Islet of Langerhans (tissue), 1 donor: ENCODE measurements at regions not wholly inside any gene's neighbourhood (a gene's known extent, or its start where the extent isn't known, plus 50 kb on each side); places are given as distances from the start of the nearest gene placed in this dataset.
A peak's percentile ranks its signal among the peaks of the same experiment; 100 is the strongest.

Experiments used
- FAIRE-seq: peaks from one replicate; lab custom pipeline; 2011; peaks lifted over from hg19 to GRCh38; lab: Jason Lieb, UNC

DNA sequence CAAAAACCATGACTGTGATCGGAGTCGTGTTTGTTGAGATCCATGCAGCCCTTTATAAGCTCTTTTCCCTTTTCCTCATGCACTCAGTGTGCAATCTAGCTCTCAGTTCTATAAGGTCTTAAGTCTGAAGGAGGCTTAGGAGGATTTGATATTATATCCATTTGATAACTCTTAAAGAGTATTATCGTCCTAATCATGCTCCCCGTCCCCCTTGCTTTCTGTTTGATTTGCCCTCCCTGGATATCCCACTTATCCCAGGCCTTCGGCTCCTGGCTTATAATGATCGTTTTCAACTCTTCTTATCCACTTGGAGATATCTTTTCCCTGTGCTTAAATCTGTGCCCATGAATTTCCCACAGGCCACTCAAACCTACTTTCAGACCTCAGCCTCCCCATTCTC, 1917.7 kb upstream of the PIK3C3 start:
- FAIRE-seq, result no peak

DNA sequence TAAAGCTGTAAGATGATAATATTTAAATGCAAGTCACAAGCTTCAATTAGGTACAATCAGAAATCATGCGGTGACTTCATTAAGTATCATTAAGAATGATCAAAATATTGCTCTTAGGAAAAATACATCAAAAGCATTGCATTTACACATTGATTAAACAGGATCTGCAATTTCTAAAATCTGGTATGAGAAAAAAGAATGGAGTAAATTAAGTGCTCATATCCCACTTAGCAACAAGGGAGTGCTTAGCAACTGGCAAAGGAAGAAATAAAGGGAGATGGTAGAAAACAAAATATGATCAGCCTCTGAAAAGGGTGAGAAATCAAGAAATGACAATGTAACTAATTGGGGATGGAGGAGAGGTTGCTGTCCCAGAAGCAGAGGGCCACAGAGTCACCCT, 1918.2 kb upstream of the PIK3C3 start:
- no peak for FAIRE-seq

DNA sequence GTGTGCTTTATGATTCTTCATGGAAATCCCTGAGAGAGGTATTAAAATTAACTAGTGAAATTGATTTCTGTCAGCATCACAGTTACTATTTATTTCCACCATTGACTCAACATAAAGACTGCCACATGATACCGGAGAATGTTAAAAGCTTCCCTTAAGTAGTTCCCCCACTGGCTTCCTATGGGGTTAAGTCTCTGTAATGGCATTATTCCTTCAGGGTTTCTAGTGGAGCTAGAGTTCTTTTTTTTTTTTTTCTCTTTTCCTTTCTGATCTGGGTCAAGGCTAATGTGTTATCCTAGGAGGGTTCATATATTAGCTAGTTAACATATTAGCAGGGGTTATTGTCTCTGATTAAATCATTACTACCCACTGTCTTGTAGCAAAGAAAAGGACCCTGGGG, 1919.1 kb upstream of the PIK3C3 start:
- no peak for FAIRE-seq

DNA sequence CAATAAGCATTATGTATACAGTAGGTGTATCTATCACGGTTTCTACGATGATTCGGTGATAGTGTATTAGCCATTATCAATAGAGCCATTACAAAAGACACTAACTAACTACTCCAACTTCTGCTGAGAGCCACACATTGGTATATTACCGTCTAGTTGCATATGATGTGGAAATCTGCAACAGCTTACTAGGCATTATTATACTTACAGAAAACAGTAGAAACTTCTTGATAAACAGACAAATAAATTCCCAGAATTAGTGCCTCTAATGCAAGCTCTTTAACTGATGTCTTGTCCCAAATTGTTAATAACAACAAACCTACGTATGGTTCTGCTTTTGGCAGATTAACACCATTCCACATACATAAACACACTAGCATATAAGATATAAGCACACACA, 1923.0 kb upstream of the PIK3C3 start:
- FAIRE-seq, result no peak

DNA sequence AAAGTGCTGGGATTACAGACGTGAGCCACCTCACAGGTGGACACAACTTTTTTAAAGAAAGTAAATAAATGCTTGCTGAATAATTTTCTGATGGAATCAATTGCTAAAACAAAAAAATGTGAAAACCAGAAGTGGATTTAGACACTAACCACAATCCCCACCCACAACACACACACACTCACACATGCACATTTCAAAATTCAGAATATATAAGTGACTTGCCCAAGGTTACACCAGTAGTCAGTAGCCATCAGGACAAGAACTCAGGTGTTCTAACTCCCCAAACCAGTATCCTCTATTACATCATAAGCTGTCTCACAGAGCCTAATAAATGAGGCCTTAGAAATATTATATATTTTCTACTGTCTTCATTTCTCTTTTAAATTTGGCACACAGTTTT, 1923.6 kb upstream of the PIK3C3 start:
- FAIRE-seq, result no peak

DNA sequence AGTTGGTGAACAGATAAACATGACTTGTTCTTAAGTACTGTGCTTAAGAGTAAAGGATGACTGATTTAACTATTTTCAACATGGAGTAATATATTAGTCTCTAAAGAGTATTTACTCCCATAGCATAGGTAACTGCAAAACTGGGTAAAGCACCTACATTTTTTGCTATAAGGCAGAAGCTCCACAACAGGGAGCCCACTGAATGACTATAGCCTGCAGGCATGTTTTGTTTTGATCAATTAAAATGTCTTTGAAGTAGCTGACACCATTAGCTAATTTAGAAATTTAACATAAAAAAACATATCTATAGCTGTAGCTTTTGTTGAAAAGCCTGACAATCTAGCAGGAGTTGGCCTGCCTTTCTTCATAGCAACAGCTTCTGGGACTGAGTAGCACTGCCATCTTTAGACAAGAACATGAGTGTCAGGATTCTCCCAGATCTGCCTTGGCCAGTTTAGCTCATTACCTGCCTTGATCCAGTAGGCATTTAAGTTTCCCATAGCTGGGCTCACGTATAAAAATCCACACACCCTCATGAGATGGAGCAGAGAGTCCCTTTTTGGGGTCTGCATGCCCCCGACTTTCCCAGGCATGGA, 1935.1 kb upstream of the PIK3C3 start:
- no peak for FAIRE-seq

- FAIRE-seq, result no peak
Measured at GRCh38 chr18:40018266-40018665, 1936.8 kb upstream of the PIK3C3 start.

DNA sequence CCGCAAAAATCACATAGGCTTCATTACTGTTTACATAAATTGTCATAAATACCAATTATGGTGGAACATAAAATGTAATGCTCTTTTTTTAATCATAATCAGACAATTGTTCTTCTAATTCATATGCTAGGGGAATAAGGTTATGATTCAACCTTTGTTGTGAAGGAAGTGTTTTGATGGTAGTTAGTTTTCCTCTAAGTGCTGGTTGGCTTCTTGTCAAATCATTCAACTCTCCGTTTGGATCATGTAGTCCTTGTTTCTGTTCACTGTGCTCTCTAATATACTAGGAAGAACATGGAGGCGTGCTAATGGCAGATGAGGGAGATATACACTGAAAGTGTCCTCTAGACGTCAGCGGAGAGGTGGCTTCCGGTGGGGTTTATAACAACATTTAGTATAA, 1938.0 kb upstream of the PIK3C3 start:
- no peak for FAIRE-seq

DNA sequence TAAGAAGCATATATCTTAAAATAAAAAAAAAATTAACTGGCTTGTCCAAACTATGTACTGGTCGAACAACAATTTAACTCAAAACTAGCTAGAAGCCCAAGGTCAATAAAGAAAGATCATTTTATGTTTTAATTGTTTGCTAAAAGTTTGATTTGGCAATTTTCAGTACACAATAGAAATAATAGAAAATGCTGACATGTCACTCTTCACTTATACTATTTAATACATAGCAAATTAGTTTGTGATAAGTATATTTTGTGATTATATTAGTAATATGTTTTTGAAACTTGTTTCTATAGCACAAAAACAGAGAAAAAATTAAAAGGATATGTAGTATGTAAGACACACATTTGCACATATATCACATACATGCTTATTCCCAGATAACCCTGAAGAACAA, 1938.6 kb upstream of the PIK3C3 start:
- FAIRE-seq, result no peak

DNA sequence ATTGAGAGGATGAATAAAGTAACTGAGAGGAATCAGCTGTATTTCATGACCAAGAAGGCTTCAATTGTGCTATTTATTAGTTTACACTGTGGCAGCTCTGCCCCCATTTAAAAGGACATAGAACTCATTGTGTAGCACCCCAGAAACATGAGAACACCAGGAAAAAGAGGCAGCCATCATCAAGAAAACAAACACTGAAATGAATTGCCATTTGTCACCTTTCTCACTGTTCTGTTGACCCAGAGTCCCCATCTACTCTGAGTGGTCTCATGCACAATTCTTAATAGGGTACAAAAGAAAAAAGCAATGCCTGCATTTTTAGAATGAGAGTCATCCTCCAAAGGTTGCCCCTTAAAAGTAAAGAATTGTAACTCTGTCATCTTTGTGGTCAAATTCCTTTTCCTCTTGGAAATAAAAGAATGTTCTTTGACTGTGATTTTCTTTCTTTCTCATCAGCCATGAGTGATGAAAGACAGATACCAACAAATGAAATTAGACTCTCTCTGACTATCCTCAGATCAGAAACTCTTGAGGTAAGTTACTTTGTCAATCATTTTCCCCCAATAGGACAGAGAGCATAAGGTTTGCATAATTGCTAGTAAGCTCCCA, 1941.9 kb upstream of the PIK3C3 start:
- FAIRE-seq, result no peak

DNA sequence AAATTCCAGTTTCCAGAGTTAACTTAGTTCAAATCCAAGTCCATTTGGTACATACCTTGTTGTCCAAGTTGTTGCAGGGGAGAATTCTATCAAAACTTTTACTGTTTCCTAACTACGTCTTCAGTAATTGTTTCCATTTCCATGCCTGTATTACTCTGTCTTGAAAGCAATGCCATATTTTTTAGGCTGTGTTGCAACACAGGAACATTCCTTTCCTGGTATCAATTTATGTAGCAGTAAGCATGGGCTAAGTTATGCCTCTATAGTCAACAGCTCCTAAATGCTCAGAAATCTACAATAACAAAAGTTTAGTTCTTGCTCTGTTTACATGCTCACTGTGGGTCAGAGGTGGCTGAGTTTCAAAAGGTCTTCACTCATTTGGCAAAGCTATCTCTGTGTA, 1943.8 kb upstream of the PIK3C3 start:
- no peak for FAIRE-seq

DNA sequence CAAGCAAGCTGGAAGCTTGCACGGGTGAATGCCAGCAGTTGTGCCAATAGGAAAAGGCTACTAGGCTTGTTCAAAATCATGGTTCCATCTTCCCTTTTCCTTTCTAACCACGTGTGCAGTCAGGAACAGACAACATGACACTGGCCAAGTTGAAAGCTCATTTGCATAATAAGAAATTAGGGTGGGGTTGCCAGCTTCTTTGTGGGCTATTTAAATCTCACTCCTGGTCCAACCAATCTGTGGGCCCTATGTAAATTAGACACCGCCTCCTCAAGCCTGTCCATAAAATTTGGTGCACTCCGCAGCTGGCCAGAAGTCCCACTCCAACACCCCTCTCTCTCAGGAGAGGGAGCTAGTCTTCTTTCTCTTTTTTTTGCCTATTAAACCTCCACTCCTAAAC, 1948.4 kb upstream of the PIK3C3 start:
- no peak for FAIRE-seq

- peak; percentile 83 for FAIRE-seq
Measured at GRCh38 chr18:40004246-40004645, 1950.8 kb upstream of the PIK3C3 start.

GRCh38 chr18:39998317-39998716, 1956.7 kb upstream of the PIK3C3 start:
- no peak for FAIRE-seq

DNA sequence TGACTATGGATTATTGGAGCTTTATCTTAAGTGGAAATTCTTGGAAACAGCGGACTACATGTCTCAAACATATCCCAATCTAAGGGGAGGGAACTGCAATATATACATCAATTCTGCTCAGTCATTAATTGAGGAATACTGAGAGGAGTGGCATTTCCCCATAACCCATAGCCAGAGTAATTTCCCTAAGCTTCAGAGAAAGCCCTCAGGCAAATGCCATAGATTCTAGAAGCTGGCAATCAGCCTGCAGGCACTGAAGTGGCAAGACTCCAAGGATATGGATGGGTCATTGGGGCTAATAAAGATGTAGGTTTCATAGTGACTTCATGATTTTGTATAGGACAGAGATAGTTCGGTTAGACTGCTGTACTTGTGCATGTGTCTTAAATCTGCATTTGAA, 1960.5 kb upstream of the PIK3C3 start:
- no peak for FAIRE-seq

DNA sequence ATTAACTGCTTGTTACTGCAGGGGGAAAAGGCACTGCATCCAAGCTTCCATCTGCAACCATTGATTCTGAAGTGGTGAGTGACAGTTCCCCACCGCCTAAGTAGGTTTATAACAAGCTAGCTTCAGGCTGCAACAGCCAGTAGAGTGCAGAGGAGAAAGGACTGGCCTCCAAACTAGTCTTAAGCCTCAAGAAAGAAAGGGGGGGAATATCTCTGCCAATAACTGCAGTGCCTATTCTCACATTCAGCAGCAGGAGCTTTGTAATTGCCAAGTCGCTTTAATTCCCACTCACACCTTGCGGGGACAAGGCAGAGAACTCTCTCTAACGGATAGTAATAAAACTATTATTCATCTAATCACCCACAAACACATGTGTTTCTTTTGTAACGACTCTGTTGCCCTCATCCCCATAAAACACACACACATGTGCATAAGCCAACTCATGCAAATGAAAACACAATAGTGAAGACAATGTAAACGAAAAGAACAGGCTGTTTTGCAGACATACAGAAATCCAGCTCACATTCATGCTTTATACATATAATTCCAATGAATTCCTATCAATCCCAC, 1963.3 kb upstream of the PIK3C3 start:
- FAIRE-seq, result no peak

DNA sequence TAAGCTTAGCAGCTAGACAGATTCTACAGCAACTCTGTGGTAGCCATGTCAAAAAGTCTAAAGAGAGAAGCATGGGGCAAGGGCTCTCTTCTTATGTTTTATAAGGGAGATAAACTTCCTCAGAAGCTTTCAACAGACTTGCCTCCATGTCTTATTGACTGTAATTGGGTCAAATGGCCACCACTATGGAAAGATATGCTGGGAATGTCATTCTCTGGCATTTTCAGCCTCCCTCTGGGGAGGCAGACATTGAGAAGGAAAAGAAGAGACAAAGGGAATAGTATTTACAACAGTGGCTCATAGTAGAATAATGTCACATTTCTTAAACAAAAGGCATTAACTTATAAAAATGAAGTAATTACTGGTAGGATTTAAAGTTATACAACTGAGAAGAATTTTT, 1964.5 kb upstream of the PIK3C3 start:
- no peak for FAIRE-seq

- FAIRE-seq, result no peak
Measured at GRCh38 chr18:39976771-39977170, 1978.3 kb upstream of the PIK3C3 start.

DNA sequence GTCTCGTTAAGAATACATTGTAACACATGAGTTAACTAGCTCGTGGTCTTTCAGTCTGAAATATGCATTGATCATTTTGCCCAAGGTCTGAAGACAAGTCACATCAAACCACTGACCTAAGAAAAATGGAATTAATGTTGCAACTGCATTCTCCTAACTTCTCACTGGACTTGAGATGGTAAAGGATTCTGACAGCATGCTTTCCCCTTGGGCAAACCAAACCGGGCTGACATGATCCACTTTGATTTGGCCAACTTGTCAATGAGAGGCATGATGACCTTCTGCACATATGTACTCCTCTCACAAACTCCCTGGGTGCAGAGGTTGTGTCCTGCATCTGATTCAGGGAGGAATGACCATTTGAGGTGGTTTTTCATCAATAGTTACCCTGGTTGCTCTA, 1982.5 kb upstream of the PIK3C3 start:
- no peak for FAIRE-seq

DNA sequence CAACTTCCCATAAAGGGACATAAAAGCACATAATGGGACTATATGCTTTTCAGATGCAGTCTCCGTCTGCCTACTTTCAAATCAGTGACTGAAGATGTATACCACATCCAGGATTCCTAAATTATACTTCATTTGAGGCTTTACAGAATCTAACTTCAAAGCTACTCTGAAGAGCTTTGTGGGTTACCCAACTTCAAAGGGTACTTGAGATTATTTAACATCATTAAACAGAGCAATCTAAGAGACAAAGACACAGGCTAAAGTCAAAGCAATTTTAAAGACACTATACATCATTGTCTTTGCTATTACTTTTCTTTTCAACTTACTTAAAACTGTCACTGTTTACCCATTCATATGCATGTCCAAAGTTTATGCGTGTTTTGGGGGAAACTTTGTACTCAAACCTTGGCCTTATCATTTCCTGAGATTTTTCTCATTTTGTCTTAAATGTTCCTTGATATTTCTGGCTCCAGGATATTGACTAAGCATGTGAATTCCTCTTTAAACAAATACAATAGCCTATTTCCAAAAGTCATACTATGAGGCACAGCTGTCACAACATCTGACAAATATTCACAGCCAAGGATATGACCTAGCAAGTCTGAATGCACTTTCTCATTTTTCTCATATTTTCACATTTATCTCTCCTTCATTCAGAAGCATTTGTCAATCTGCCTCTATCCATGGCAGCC, 1985.1 kb upstream of the PIK3C3 start:
- no peak for FAIRE-seq

- no peak for FAIRE-seq
Measured at GRCh38 chr18:39966275-39966674, 1988.8 kb upstream of the PIK3C3 start.

- no peak for FAIRE-seq
Measured at GRCh38 chr18:39962546-39962945, 1992.5 kb upstream of the PIK3C3 start.

DNA sequence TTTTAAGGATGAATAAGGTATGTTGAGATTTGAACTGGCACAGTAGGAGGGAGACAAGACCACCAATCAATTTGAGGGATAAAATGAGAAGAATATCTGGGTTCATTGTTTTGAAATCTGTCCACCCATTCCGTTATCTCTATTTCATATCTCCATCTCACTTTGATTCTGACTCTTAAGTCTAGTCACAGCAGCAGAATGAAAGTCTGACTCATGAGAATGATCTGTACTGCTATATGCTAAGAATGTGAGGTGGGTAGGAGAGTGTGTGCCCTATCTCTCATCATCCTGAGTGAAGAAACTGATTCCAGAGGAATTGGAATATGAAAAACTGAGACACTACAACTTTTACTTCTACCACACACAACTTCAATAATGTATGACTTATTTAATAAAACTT, 1994.5 kb upstream of the PIK3C3 start:
- no peak for FAIRE-seq

DNA sequence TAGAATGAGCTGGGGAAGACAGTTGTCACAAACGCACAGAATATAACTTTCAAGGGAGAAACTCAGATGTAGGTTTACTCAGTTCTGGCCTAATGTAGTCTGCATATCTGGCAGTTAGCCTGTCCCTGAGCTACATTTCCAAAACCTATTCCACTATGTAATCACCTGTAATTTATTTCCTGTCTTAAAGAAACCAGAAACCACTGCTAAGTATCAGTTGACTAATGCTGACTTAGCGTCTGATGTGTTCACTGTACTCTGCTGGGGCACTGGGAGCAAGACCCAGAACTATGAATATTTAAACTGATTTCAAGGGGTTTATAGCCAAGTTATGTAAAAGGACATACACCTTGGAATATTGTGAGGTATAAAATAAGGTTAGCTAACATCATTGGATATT, 1995.2 kb upstream of the PIK3C3 start:
- FAIRE-seq, result no peak
